ENCODE measurements at regions not wholly inside any gene's neighbourhood (a gene's known extent, or its start where the extent isn't known, plus 50 kb on each side); places are given as distances from the start of the nearest gene placed in this dataset.

DNA sequence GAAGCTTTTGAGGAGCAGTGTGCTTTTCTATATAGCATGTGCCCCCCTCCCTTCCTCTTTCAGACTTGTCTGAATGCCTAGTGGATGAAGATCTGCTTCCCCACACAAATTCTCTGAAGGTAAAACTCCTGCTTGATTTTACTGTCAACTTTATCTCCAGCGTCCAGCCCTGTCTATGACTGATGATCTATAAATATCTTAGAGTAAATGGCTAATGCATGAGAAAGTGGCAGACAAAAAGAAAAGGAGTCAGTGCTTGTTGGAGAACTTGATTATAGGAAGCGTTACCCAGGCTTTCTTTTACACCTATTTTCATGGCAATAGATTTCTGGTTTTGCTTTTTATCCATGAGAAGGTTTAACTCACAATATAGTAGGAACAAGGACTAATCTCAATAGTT is 168.3 kb upstream of the HS3ST1 start:
- TF ChIP-seq EZH2 (IDR thresholded peaks at IDR 0.05): no peak
- TF ChIP-seq POLR2AphosphoS5 (IDR thresholded peaks at IDR 0.05; ENCODE audit: borderline replicate concordance, low read depth, low read length): no peak
- TF ChIP-seq FOXP2 (optimal IDR thresholded peaks at IDR 0.05; ENCODE audit: control extremely low read depth, extremely low read length, insufficient read depth): no peak
